Fibroblast of the aortic adventitia (primary cell): ENCODE measurements at regions not wholly inside any gene's neighbourhood (a gene's known extent, or its start where the extent isn't known, plus 50 kb on each side); places are given as distances from the start of the nearest gene placed in this dataset.

Source experiments
- DNase-seq: peaks from one replicate; pipeline ENCODE4 v3.0.0-alpha.2; 2010; ENCODE audit warnings: low read depth
- H3K4me3 ChIP-seq: 2 replicates; pipeline ENCODE4 v1.5.1; 2011; ENCODE audit warnings: low read depth, mild to moderate bottlenecking, control low read depth, low read length, moderate library complexity
- CTCF ChIP-seq: IDR thresholded peaks from 2 replicates; pipeline ENCODE4 v1.5.1; 2011; ENCODE audit warnings: mild to moderate bottlenecking, low read length, control low read depth, inconsistent platforms; ENCODE audit not compliant: insufficient read depth

GRCh38 chr6:159601211-159601610 is 91.8 kb downstream of the SOD2 start:
- no peak overlapping the region for H3K4me3 ChIP-seq
- no peak for TF ChIP-seq CTCF
- no peak for DNase-seq

GRCh38 chr6:159595173-159595572 is 97.9 kb downstream of the SOD2 start:
- peak; percentile 68 for DNase-seq
- H3K4me3 ChIP-seq, result no peak overlapping the region
- TF ChIP-seq CTCF, result peak; percentile 1

GRCh38 chr6:159594750-159595117 is 98.3 kb downstream of the SOD2 start:
- TF ChIP-seq CTCF, result no peak
- no peak overlapping the region for H3K4me3 ChIP-seq
- DNase-seq, result peak; percentile 79

GRCh38 chr6:159594106-159594749 is 98.8 kb downstream of the SOD2 start:
- DNase-seq, result peak; percentile 53
- no peak overlapping the region for H3K4me3 ChIP-seq
- no peak for TF ChIP-seq CTCF

GRCh38 chr6:159590835-159591234 is 102.2 kb downstream of the SOD2 start:
- no peak for TF ChIP-seq CTCF
- no peak overlapping the region for H3K4me3 ChIP-seq
- no peak for DNase-seq

GRCh38 chr6:159586684-159587083 is 106.4 kb downstream of the SOD2 start:
- no peak for DNase-seq
- TF ChIP-seq CTCF, result no peak
- H3K4me3 ChIP-seq, result no peak overlapping the region

- no peak for DNase-seq
- no peak for TF ChIP-seq CTCF
- H3K4me3 ChIP-seq, result no peak overlapping the region
Measured at GRCh38 chr6:159582736-159583135, 110.3 kb downstream of the SOD2 start.
